ENCODE measurements at regions not wholly inside any gene's neighbourhood (a gene's known extent, or its start where the extent isn't known, plus 50 kb on each side); places are given as distances from the start of the nearest gene placed in this dataset.
"Not testable (repeated sequence)": the region's sequence is repeated elsewhere in the genome, so short reads cannot be mapped to it uniquely, and the experiment has no call there.

- DNase-seq (no peak), ATAC-seq (ENCODE audit: low read depth) (no peak)
- Histone ChIP-seq H3K36me3 (replicated peaks in 1 of 2; ENCODE audit: control extremely low read depth in 1 of 2, control insufficient read depth in 1 of 2, extremely low read depth in 1 of 2, insufficient read depth in 2 of 2, low read length in 1 of 2) (no peaks in the 10 kb centered on the region), H3K27me3 (replicated peaks in 1 of 4; ENCODE audit: control extremely low read depth in 1 of 4, control insufficient read depth in 3 of 4, insufficient read depth in 4 of 4, low read length in 3 of 4) (no peaks in the 10 kb centered on the region), H3K9me3 (ENCODE audit: control extremely low read depth in 1 of 3, control insufficient read depth in 2 of 3, insufficient read depth in 1 of 3, low read length in 2 of 3) (no peaks in the 10 kb centered on the region), H3K9ac (ENCODE audit: low read length) (no peak overlapping the region), H3K79me2 (ENCODE audit: control insufficient read depth, insufficient read depth, low read length) (no peaks in the 10 kb centered on the region), H3K4me1 (ENCODE audit: control insufficient read depth in 2 of 2, insufficient read depth in 2 of 2, low read length in 2 of 2) (no peaks in the 10 kb centered on the region), H3K4me3 (ENCODE audit: control extremely low read depth in 1 of 5, extremely low read depth in 1 of 5, insufficient read depth in 1 of 5, low read depth in 2 of 5, low read length in 4 of 5) (no peak overlapping the region), H2AFZ (ENCODE audit: insufficient read depth, low read depth, low read length, poor library complexity, severe bottlenecking) (no peak overlapping the region), H3K27ac (ENCODE audit: low read length in 2 of 2) (no peak overlapping the region), H3K4me2 (replicated peaks; ENCODE audit: low read depth, low read length, poor library complexity, severe bottlenecking) (no peak overlapping the region), H4K20me1 (ENCODE audit: control insufficient read depth, insufficient read depth, low read length, poor library complexity, severe bottlenecking) (no peaks in the 10 kb centered on the region)
- intact Hi-C loops (cut with micrococcal nuclease), result no loop called here
- 57% methylated on average over 2 of the region's 2 CpGs for WGBS (ENCODE audit: insufficient coverage)
- H3K27ac Mint-ChIP-seq, result no peak overlapping the region
- TF ChIP-seq EZH2 (IDR thresholded peaks at IDR 0.05; ENCODE audit: borderline replicate concordance, insufficient read depth, low read depth, low read length, poor library complexity, severe bottlenecking), result no peak
- TF ChIP-seq, protein P1, sequence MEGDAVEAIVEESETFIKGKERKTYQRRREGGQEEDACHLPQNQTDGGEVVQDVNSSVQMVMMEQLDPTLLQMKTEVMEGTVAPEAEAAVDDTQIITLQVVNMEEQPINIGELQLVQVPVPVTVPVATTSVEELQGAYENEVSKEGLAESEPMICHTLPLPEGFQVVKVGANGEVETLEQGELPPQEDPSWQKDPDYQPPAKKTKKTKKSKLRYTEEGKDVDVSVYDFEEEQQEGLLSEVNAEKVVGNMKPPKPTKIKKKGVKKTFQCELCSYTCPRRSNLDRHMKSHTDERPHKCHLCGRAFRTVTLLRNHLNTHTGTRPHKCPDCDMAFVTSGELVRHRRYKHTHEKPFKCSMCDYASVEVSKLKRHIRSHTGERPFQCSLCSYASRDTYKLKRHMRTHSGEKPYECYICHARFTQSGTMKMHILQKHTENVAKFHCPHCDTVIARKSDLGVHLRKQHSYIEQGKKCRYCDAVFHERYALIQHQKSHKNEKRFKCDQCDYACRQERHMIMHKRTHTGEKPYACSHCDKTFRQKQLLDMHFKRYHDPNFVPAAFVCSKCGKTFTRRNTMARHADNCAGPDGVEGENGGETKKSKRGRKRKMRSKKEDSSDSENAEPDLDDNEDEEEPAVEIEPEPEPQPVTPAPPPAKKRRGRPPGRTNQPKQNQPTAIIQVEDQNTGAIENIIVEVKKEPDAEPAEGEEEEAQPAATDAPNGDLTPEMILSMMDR (IDR thresholded peaks at IDR 0.05), result no peak
- no peak overlapping the region for H3K4me3 Mint-ChIP-seq
- H3K27me3 Mint-ChIP-seq, result peaks cover 10% of the 10 kb centered on the region
- CTCF ChIA-PET, result interaction anchor here (1.2 to 1.8 kb wide), 2 partner anchors 14 to 34 kb away, joined by 4 to 5 read pairs; no protein-coding TSS in a partner anchor
- peaks cover 7% of the 10 kb centered on the region for H3K4me1 Mint-ChIP-seq
- POLR2A ChIA-PET, result no interaction called here
- H3K9me3 Mint-ChIP-seq (ENCODE audit: insufficient read depth), result no peaks in the 10 kb centered on the region
Observed at GRCh38 chr14:106551265-106551664, 1024.9 kb downstream of the TMEM121 start.

DNA sequence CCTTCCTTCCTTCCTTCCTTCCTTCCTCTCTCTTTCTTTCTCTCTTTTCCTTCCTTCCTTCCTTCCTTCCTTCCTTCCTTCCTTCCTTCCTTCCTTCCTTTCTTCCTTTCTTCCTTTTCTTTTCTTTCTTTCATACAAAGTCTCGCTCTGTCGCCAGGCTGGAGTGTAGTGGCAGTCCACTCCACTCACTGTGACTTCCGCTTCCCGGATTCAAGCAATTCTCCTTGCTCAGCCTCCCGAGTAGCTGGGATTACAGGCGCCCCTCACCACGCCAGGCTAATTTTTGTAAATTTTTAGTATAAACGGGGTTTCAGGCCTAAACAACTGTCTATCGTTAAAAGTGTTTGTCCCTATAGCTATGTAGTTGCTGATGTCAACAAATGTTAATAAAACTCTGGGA lies 1029.8 kb downstream of the TMEM121 start:
- H4K20me1 ChIP-seq (ENCODE audit: control insufficient read depth, insufficient read depth, low read length, poor library complexity, severe bottlenecking); H3K27ac Mint-ChIP-seq; DNase-seq; H3K4me1 ChIP-seq (ENCODE audit: control insufficient read depth in 2 of 2, insufficient read depth in 2 of 2, low read length in 2 of 2); H3K27me3 ChIP-seq (replicated peaks in 1 of 4; ENCODE audit: control extremely low read depth in 1 of 4, control insufficient read depth in 3 of 4, insufficient read depth in 4 of 4, low read length in 3 of 4); H3K36me3 ChIP-seq (replicated peaks in 1 of 2; ENCODE audit: control extremely low read depth in 1 of 2, control insufficient read depth in 1 of 2, extremely low read depth in 1 of 2, insufficient read depth in 2 of 2, low read length in 1 of 2); H3K9ac ChIP-seq (ENCODE audit: low read length); H3K4me3 Mint-ChIP-seq; H3K4me1 Mint-ChIP-seq; H3K27ac ChIP-seq (ENCODE audit: low read length in 2 of 2); ATAC-seq (ENCODE audit: low read depth); H3K9me3 ChIP-seq (ENCODE audit: control extremely low read depth in 1 of 3, control insufficient read depth in 2 of 3, insufficient read depth in 1 of 3, low read length in 2 of 3); H3K9me3 Mint-ChIP-seq (ENCODE audit: insufficient read depth); H3K4me2 ChIP-seq (replicated peaks; ENCODE audit: low read depth, low read length, poor library complexity, severe bottlenecking); H3K4me3 ChIP-seq (ENCODE audit: control extremely low read depth in 1 of 5, extremely low read depth in 1 of 5, insufficient read depth in 1 of 5, low read depth in 2 of 5, low read length in 4 of 5); H2AFZ ChIP-seq (ENCODE audit: insufficient read depth, low read depth, low read length, poor library complexity, severe bottlenecking); H3K79me2 ChIP-seq (ENCODE audit: control insufficient read depth, insufficient read depth, low read length): not testable (repeated sequence)
- CTCF ChIA-PET, result interaction anchor here (0.8 to 6.0 kb wide), 13 partner anchors 9 to 135 kb away, joined by 3 to 54 read pairs (median 11); no protein-coding TSS in a partner anchor
- 91% methylated on average over 5 of the region's 9 CpGs for WGBS (ENCODE audit: insufficient coverage)
- peaks cover 11% of the 10 kb centered on the region for H3K27me3 Mint-ChIP-seq
- intact Hi-C loops (cut with micrococcal nuclease), result loop anchor here (1.0 kb wide), 1 partner anchor 17 kb away; no protein-coding TSS in a partner anchor
- POLR2A ChIA-PET, result interaction anchor here (0.6 kb wide), 1 partner anchor 1126 kb away, joined by 3 read pairs; no protein-coding TSS in a partner anchor
